PC-3 (cell line): ENCODE measurements at regions not wholly inside any gene's neighbourhood (a gene's known extent, or its start where the extent isn't known, plus 50 kb on each side); places are given as distances from the start of the nearest gene placed in this dataset.
A peak's percentile ranks its signal among the peaks of the same experiment; 100 is the strongest.

ENCODE experiments used
- ATAC-seq: fragments of 200-7000 bp; cut with Tn5 transposase; 2 replicates; pipeline ENCODE4 v1.9.1; 2020; ENCODE audit warnings: mild to moderate bottlenecking, moderate library complexity
- BruUV-seq: library from RNA; stranded (reverse); fragments of 400-500 nt; replicated peaks from 2 replicates; lab custom pipeline; 2021; lab: Mats Ljungman, UMichigan
- CTCF ChIA-PET: fragments of 300-600 bp; sonication (Branson Sonifier 250); formaldehyde crosslinking; loops from one replicate; lab custom pipeline; 2022; ENCODE audit warnings: antibody characterized with exemption; lab: Charles Lee
- POLR2A ChIA-PET: fragments of 300-600 bp; sonication (Branson Sonifier 250); formaldehyde crosslinking; loops from one replicate; lab custom pipeline; 2022; ENCODE audit warnings: antibody characterized with exemption; ENCODE audit not compliant: unreplicated experiment; lab: Charles Lee
- DNase-seq: peaks from one replicate; pipeline ENCODE4 v3.0.0-alpha.2; 2015
- H2AFZ ChIP-seq: fragments of 300-600 bp; sonication (generic); 2 replicates; pipeline ENCODE4 v1.6.0; 2016; ENCODE audit warnings: antibody characterized with exemption, low read length
- H3F3A ChIP-seq: fragments of 300-600 bp; sonication (generic); one replicate; pipeline ENCODE4 v1.6.0; 2017; ENCODE audit warnings: antibody characterized with exemption, low read length, control low read depth, mild to moderate bottlenecking; ENCODE audit not compliant: unreplicated experiment
- H3K27ac ChIP-seq: fragments of 300-600 bp; sonication (generic); 2 replicates; pipeline ENCODE4 v1.5.1; 2016; ENCODE audit warnings: mild to moderate bottlenecking, low read length
- H3K27me3 ChIP-seq: fragments of 300-600 bp; sonication (generic); 2 replicates; pipeline ENCODE4 v1.6.1; 2016; ENCODE audit warnings: low read length, mixed read lengths
- H3K36me3 ChIP-seq: fragments of 300-600 bp; sonication (generic); 2 replicates; pipeline ENCODE4 v1.6.1; 2016; ENCODE audit warnings: low read depth, mixed run types, low read length, mixed read lengths
- H3K4me1 ChIP-seq: fragments of 300-600 bp; sonication (generic); 2 replicates; pipeline ENCODE4 v1.5.1; 2016; ENCODE audit warnings: low read length; ENCODE audit not compliant: insufficient read depth
- H3K4me2 ChIP-seq: fragments of 300-600 bp; sonication (generic); 2 replicates; pipeline ENCODE4 v1.6.0; 2016; ENCODE audit warnings: low read length
- H3K4me3 ChIP-seq: fragments of 300-600 bp; sonication (generic); 2 replicates; pipeline ENCODE4 v1.5.1; 2016; ENCODE audit warnings: mild to moderate bottlenecking, low read length, mixed read lengths
- H3K79me2 ChIP-seq: fragments of 300-600 bp; sonication (generic); 2 replicates; pipeline ENCODE4 v1.6.1; 2017; ENCODE audit warnings: low read length, mixed read lengths
- H3K9ac ChIP-seq: fragments of 300-600 bp; sonication (generic); 2 replicates; pipeline ENCODE4 v1.6.0; 2016; ENCODE audit warnings: mild to moderate bottlenecking, low read length
- H3K9me2 ChIP-seq: fragments of 300-600 bp; sonication (generic); replicated peaks from 2 replicates; pipeline ENCODE4 v1.6.1; 2016; ENCODE audit warnings: mixed run types, low read length, mixed read lengths
- H3K9me3 ChIP-seq: fragments of 300-600 bp; sonication (generic); 2 replicates; pipeline ENCODE4 v1.6.1; 2016; ENCODE audit warnings: low read length, mixed read lengths
- H4K20me1 ChIP-seq: fragments of 300-600 bp; sonication (generic); 2 replicates; pipeline ENCODE4 v1.6.1; 2016; ENCODE audit warnings: low read length, mixed read lengths
- CTCF ChIP-seq: fragments of 300-600 bp; sonication (generic); conservative IDR thresholded peaks from 2 replicates; pipeline ENCODE4 v1.5.1; 2017; ENCODE audit warnings: antibody characterized with exemption, low read depth, mild to moderate bottlenecking, low read length
- EZH2 ChIP-seq: fragments of 300-600 bp; sonication (generic); IDR thresholded peaks from one replicate; pipeline ENCODE4 v1.6.1; 2017; ENCODE audit warnings: antibody characterized with exemption, mild to moderate bottlenecking, low read length; ENCODE audit not compliant: unreplicated experiment
- EZH2phosphoT487 ChIP-seq: fragments of 300-600 bp; sonication (generic); IDR thresholded peaks from 2 replicates; pipeline ENCODE4 v1.6.1; 2018; ENCODE audit warnings: mild to moderate bottlenecking, antibody characterized with exemption, low read length, borderline replicate concordance
- intact Hi-C: fragments of 100-400 bp; cut with micrococcal nuclease; formaldehyde crosslinking; loops from 2 replicates; pipeline ENCODE4 v1.9.0; 2023

- no peaks in the 10 kb centered on the region for H3K9me2 ChIP-seq
- H3K9me3 ChIP-seq: no peaks in the 10 kb centered on the region
- TF ChIP-seq EZH2 (no peak), EZH2phosphoT487 (no peak), CTCF (no peak)
- 0 out of 2 replicates have a peak overlapping the region, but pooled peaks have one; percentile 22 for H2AFZ ChIP-seq
- no peaks in the 10 kb centered on the region for H3K27me3 ChIP-seq
- H3F3A ChIP-seq: peaks cover 32% of the 10 kb centered on the region
- H3K4me2 ChIP-seq: peak overlapping the region; percentile 78
- no peaks in the 10 kb centered on the region for H3K79me2 ChIP-seq
- peaks cover 61% of the 10 kb centered on the region for H3K4me1 ChIP-seq
- H3K4me3 ChIP-seq: peak overlapping the region; percentile 51
- ATAC-seq (peak; percentile 56), DNase-seq (peak; percentile 91)
- ChIA-PET CTCF (no interaction called here), POLR2A (no interaction called here)
- peak overlapping the region; percentile 59 for H3K9ac ChIP-seq
- BruUV-seq: no TSS peak
- intact Hi-C loops: loop anchor here (5.0 kb wide), 3 partner anchors 100 to 335 kb away; no protein-coding TSS in a partner anchor
- no peaks in the 10 kb centered on the region for H4K20me1 ChIP-seq
- H3K36me3 ChIP-seq: peaks cover 8% of the 10 kb centered on the region; the same call in 1 of the 2 replicates
- H3K27ac ChIP-seq: peak overlapping the region; percentile 99
These were observed 259.1 kb upstream of the RBMS1 start for GRCh38 chr2:160752475-160753330.

- ATAC-seq (no peak), DNase-seq (no peak)
- Histone ChIP-seq H3K4me3 (peak overlapping the region; percentile 51; the same call in 1 of the 2 replicates), H3K36me3 (peaks cover 8% of the 10 kb centered on the region; the same call in 1 of the 2 replicates), H4K20me1 (no peaks in the 10 kb centered on the region), H3F3A (peaks cover 32% of the 10 kb centered on the region), H3K27ac (peak overlapping the region; percentile 99), H2AFZ (no peak overlapping the region), H3K79me2 (no peaks in the 10 kb centered on the region), H3K27me3 (no peaks in the 10 kb centered on the region), H3K4me2 (peak overlapping the region; percentile 78), H3K9me2 (no peaks in the 10 kb centered on the region), H3K9ac (peak overlapping the region; percentile 59), H3K9me3 (no peaks in the 10 kb centered on the region), H3K4me1 (peaks cover 55% of the 10 kb centered on the region)
- POLR2A ChIA-PET: no interaction called here
- TF ChIP-seq CTCF: no peak
- no peak for TF ChIP-seq EZH2
- TF ChIP-seq EZH2phosphoT487: no peak
- CTCF ChIA-PET: no interaction called here
- no TSS peak for BruUV-seq
- intact Hi-C loops: loop anchor here (5.0 kb wide), 3 partner anchors 101 to 336 kb away; no protein-coding TSS in a partner anchor
These were observed 259.7 kb upstream of the RBMS1 start for GRCh38 chr2:160753331-160753654.

GRCh38 chr2:160753960-160754359 lies 260.4 kb upstream of the RBMS1 start:
- Histone ChIP-seq H3K27me3 (no peaks in the 10 kb centered on the region), H3F3A (peaks cover 32% of the 10 kb centered on the region)
- no peak for ATAC-seq

More at GRCh38 chr2:160753960-160754359, 260.4 kb upstream of the RBMS1 start:
- no peaks in the 10 kb centered on the region for H3K9me2 ChIP-seq
- H3K36me3 ChIP-seq: peaks cover 8% of the 10 kb centered on the region; the same call in 1 of the 2 replicates
- H2AFZ ChIP-seq: no peak overlapping the region
- peak overlapping the region; percentile 99 for H3K27ac ChIP-seq
- no peak overlapping the region for H3K4me3 ChIP-seq
- ChIA-PET CTCF (no interaction called here), POLR2A (no interaction called here)
- DNase-seq: no peak
- no peak overlapping the region for H3K9ac ChIP-seq
- intact Hi-C loops: loop anchor here (5.0 kb wide), 3 partner anchors 102 to 337 kb away; no protein-coding TSS in a partner anchor
- no TSS peak for BruUV-seq
- H3K4me1 ChIP-seq: peaks cover 48% of the 10 kb centered on the region
- peak overlapping the region; percentile 78 for H3K4me2 ChIP-seq
- no peak for TF ChIP-seq CTCF
- no peak for TF ChIP-seq EZH2phosphoT487
- TF ChIP-seq EZH2: no peak
- no peaks in the 10 kb centered on the region for H3K9me3 ChIP-seq
- H3K79me2 ChIP-seq: no peaks in the 10 kb centered on the region
- no peaks in the 10 kb centered on the region for H4K20me1 ChIP-seq
